Loucy (cell line): ENCODE measurements at regions not wholly inside any gene's neighbourhood (a gene's known extent, or its start where the extent isn't known, plus 50 kb on each side); places are given as distances from the start of the nearest gene placed in this dataset.

Source experiments
- H2AFZ ChIP-seq: fragments of 200-600 bp; sonication (generic); 2 replicates; pipeline ENCODE4 v1.6.0; 2016; ENCODE audit warnings: antibody characterized with exemption, mild to moderate bottlenecking, low read length, moderate library complexity
- H3F3A ChIP-seq: fragments of 200-600 bp; 2 replicates; pipeline ENCODE4 v1.6.0; 2016; ENCODE audit warnings: antibody characterized with exemption, low read depth, mild to moderate bottlenecking
- H3K27me3 ChIP-seq: fragments of 200-600 bp; sonication (generic); 2 replicates; pipeline ENCODE4 v1.6.1; 2014; ENCODE audit warnings: low read length, mild to moderate bottlenecking; ENCODE audit not compliant: insufficient read depth, poor library complexity, severe bottlenecking
- H3K36me3 ChIP-seq: fragments of 200-600 bp; sonication (generic); 2 replicates; pipeline ENCODE4 v1.6.1; 2016; ENCODE audit warnings: low read length; ENCODE audit not compliant: insufficient read depth
- H3K4me1 ChIP-seq: fragments of 200-600 bp; sonication (generic); 2 replicates; pipeline ENCODE4 v1.5.1; 2014; ENCODE audit warnings: low read length, mild to moderate bottlenecking; ENCODE audit not compliant: insufficient read depth, poor library complexity, severe bottlenecking
- H3K4me2 ChIP-seq: fragments of 200-600 bp; sonication (generic); 2 replicates; pipeline ENCODE4 v1.6.0; 2014; ENCODE audit warnings: antibody characterized with exemption, low read length, low read depth, mild to moderate bottlenecking; ENCODE audit not compliant: poor library complexity, severe bottlenecking
- H3K4me3 ChIP-seq: fragments of 200-600 bp; sonication (generic); 2 replicates; pipeline ENCODE4 v1.5.1; 2014; ENCODE audit warnings: low read length, mild to moderate bottlenecking, mixed read lengths; ENCODE audit not compliant: poor library complexity, severe bottlenecking
- H3K79me2 ChIP-seq: fragments of 200-600 bp; sonication (generic); 2 replicates; pipeline ENCODE4 v1.6.1; 2014; ENCODE audit warnings: low read length; ENCODE audit not compliant: insufficient read depth
- H3K9ac ChIP-seq: fragments of 200-600 bp; sonication (generic); 2 replicates; pipeline ENCODE4 v1.6.0; 2014; ENCODE audit warnings: mild to moderate bottlenecking, low read depth, low read length, moderate library complexity; ENCODE audit not compliant: poor library complexity, severe bottlenecking
- H3K9me2 ChIP-seq: fragments of 200-600 bp; sonication (generic); replicated peaks from 2 replicates; pipeline ENCODE4 v1.6.1; 2016; ENCODE audit warnings: low read depth, low read length, mixed read lengths
- H3K9me3 ChIP-seq: fragments of 200-600 bp; sonication (generic); 2 replicates; pipeline ENCODE4 v1.6.1; 2014; ENCODE audit warnings: mild to moderate bottlenecking, antibody characterized with exemption, low read length, low read depth; ENCODE audit not compliant: insufficient read depth
- H4K20me1 ChIP-seq: fragments of 200-600 bp; sonication (generic); 2 replicates; pipeline ENCODE4 v1.6.0; 2014; ENCODE audit warnings: antibody characterized with exemption, low read length, mild to moderate bottlenecking; ENCODE audit not compliant: insufficient read depth, poor library complexity, severe bottlenecking
- EZH2phosphoT487 ChIP-seq: fragments of 200-600 bp; IDR thresholded peaks from 2 replicates; pipeline ENCODE4 v1.6.1; 2018; ENCODE audit warnings: antibody characterized with exemption, mild to moderate bottlenecking, moderate library complexity, borderline replicate concordance
- TF ChIP-seq, protein P1 (sequence below): fragments of 200-600 bp; sonication (generic); conservative IDR thresholded peaks from 2 replicates; pipeline ENCODE4 v1.5.1; 2014; ENCODE audit warnings: mild to moderate bottlenecking, antibody characterized with exemption, low read length

DNA sequence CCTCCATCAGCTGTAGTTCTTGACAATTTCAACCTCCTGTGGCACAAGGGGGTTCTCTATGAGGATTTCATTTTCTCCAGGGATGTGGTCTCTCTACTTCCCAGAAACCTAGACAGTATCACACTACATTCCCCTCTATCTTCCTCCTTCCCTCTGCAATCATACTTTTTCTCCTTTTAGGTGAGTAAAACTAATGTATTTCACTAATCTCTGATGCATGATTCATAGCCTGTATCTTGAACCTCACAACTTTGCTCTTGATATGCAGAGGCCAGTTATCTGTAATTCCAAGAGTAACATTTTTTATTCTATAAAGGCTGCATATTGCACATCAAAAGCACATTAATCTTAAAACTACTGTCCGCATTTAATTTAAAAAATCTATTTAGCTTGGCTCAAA is 449.6 kb downstream of the RFPL4B start:
- H3F3A ChIP-seq: no peaks in the 10 kb centered on the region
- no peaks in the 10 kb centered on the region for H4K20me1 ChIP-seq
- no peak overlapping the region for H2AFZ ChIP-seq
- no peak overlapping the region for H3K4me3 ChIP-seq
- no peak overlapping the region for H3K4me2 ChIP-seq
- no peaks in the 10 kb centered on the region for H3K27me3 ChIP-seq
- no peaks in the 10 kb centered on the region for H3K9me2 ChIP-seq
- H3K36me3 ChIP-seq: no peaks in the 10 kb centered on the region
- no peaks in the 10 kb centered on the region for H3K9me3 ChIP-seq
- no peaks in the 10 kb centered on the region for H3K4me1 ChIP-seq
- no peak overlapping the region for H3K9ac ChIP-seq
- TF ChIP-seq, protein P1, sequence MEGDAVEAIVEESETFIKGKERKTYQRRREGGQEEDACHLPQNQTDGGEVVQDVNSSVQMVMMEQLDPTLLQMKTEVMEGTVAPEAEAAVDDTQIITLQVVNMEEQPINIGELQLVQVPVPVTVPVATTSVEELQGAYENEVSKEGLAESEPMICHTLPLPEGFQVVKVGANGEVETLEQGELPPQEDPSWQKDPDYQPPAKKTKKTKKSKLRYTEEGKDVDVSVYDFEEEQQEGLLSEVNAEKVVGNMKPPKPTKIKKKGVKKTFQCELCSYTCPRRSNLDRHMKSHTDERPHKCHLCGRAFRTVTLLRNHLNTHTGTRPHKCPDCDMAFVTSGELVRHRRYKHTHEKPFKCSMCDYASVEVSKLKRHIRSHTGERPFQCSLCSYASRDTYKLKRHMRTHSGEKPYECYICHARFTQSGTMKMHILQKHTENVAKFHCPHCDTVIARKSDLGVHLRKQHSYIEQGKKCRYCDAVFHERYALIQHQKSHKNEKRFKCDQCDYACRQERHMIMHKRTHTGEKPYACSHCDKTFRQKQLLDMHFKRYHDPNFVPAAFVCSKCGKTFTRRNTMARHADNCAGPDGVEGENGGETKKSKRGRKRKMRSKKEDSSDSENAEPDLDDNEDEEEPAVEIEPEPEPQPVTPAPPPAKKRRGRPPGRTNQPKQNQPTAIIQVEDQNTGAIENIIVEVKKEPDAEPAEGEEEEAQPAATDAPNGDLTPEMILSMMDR: no peak
- TF ChIP-seq EZH2phosphoT487: no peak
- H3K79me2 ChIP-seq: no peaks in the 10 kb centered on the region

DNA sequence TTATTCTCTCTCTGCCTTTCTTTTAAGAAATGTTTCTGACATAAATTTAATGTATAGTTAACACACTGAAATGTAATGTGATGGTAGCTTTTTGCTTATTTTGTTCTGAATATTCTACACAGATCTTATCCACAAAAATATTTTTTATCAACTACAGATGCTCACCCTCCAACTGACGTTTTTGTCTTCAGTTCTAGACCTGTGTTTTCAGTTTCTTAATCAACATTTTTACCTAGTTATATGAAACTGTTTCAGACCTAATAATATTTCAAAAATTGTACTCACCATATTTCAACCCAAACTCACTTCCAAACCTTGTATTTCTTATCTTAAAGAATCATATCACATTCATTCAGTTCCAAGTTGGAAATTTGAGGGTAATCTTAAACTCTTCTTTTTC is 452.8 kb downstream of the RFPL4B start:
- no peak overlapping the region for H2AFZ ChIP-seq
- H4K20me1 ChIP-seq: no peaks in the 10 kb centered on the region
- no peaks in the 10 kb centered on the region for H3K36me3 ChIP-seq
- no peak overlapping the region for H3K4me2 ChIP-seq
- no peaks in the 10 kb centered on the region for H3K4me1 ChIP-seq
- no peaks in the 10 kb centered on the region for H3F3A ChIP-seq
- no peaks in the 10 kb centered on the region for H3K27me3 ChIP-seq
- H3K79me2 ChIP-seq: no peaks in the 10 kb centered on the region
- H3K9me3 ChIP-seq: no peaks in the 10 kb centered on the region
- no peak overlapping the region for H3K4me3 ChIP-seq
- no peaks in the 10 kb centered on the region for H3K9me2 ChIP-seq
- no peak for TF ChIP-seq EZH2phosphoT487
- TF ChIP-seq, protein P1: no peak
- no peak overlapping the region for H3K9ac ChIP-seq

DNA sequence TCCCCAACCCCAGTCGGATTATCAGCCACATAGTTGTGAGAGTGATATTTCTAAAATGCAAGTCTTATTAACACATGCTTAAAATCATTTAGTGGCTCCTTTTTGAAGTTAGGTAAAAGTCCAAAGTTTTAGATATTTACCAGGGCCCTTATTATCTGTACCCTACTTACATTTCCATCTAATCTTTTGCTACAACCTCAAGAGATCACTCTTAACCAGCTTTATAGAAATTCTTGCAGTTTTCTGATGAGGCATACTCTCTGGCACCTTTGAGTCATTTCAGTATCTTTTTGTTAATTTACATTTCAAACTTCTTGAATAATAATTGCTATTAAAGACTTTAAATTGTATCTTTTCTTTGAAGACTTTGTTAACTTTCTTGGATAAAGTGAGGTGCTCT is 453.3 kb downstream of the RFPL4B start:
- no peaks in the 10 kb centered on the region for H3K27me3 ChIP-seq
- H3K4me1 ChIP-seq: no peaks in the 10 kb centered on the region
- H3F3A ChIP-seq: no peaks in the 10 kb centered on the region
- no peaks in the 10 kb centered on the region for H3K9me3 ChIP-seq
- TF ChIP-seq, protein P1: no peak
- TF ChIP-seq EZH2phosphoT487: no peak
- H3K4me3 ChIP-seq: no peak overlapping the region
- no peak overlapping the region for H3K9ac ChIP-seq
- no peaks in the 10 kb centered on the region for H3K36me3 ChIP-seq
- no peak overlapping the region for H2AFZ ChIP-seq
- no peaks in the 10 kb centered on the region for H3K79me2 ChIP-seq
- no peaks in the 10 kb centered on the region for H4K20me1 ChIP-seq
- no peak overlapping the region for H3K4me2 ChIP-seq
- H3K9me2 ChIP-seq: no peaks in the 10 kb centered on the region
